HT-29 (cell line): ENCODE measurements at regions not wholly inside any gene's neighbourhood (a gene's known extent, or its start where the extent isn't known, plus 50 kb on each side); places are given as distances from the start of the nearest gene placed in this dataset.

Experiments used
- DNase-seq: peaks from one replicate; pipeline ENCODE4 v3.0.0-alpha.2; 2015; ENCODE audit warnings: low spot score

DNA sequence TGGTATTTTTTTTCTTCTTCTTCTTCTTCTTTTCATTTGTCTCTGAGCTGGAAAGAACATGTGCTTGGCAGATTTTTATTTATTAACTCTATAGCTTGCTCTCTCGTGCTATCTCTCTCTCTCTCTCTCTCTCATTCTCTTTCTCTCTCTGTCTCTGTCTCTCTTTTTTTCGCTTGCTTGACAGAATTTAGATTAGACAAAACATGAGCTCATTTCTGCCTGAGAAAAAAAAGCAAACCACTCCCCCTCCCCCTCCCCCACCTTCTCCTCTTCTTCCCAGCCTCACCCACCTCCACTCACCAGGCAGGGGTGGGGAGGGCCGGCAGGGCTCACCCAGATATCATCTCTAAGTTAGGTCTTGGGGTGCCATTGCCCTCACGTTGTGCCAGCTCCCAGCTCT is 81.5 kb downstream of the PJA1 start:
- DNase-seq, result no peak

DNA sequence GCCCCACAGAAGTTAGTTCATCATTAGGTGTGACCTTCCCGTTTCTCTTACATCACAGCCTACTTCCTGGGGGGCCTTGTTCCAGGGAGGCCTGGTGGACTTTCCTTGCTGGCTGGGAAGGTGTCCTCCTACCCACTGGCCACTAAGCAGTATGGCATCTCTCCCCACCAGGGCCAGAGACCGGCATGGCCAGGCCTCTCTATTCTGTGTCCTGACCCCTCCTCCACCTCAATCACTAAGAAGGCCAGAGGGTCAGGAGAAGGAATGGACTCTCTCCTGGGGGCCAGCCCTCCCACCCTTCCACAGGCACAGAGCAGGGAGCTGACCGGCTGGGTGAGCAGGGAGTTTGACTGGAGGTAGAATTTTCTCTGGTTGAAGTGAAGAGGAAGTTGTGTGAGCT is 81.9 kb downstream of the PJA1 start:
- no peak for DNase-seq

DNA sequence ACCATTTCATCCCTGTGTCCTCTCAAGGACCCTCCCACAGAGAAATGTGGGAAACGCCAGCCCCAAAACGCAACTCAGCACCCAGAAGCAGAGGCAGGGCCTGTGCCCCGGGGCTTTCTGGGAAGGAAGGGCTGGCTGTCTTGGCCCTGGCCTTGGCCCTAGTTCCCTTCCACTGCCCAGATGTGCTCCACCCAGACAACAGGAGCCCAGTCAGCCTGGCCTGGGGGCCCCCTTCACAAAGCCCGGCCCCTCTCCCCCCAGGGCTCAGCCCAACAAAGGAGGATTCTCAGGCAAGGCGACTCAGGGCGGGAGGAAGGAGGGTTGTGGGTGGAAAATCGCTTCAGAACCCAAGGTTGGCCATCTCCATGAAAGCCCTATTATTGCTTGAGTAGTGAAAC is 82.5 kb downstream of the PJA1 start:
- no peak for DNase-seq

DNA sequence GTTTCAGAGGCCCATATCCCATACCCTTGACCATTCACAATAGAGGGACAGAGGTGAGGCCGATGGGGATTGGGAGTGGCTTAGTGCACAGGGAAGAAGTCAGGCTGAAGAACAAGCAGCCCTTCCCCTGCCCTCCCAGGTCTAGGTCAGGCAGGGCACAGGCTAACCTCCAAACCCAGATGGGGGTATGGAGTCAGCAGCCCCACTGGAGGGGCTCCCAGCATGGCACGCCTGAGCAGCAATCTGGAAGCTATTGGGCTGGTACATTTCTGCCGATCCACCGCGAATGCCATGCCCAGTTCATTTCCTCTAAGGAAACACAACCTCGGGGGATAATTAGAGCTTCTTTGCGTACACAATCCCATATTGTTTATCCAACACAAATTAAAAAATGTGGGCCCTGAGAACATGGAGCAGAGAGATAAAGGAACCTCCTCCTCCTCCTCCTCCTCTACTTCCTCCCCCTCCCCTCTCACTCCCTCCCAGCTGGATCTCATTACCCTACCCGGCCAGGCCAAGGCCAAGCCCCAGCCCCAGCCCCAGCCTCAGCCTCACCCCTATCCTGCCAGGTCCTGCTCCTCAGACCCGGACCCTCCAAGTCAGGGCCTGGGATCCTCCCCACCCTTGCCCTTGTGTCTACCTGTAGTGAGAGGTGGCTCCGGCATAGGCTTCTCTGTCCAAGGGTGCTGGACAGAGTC is 83.0 kb downstream of the PJA1 start:
- no peak for DNase-seq

GRCh38 chrX:69080855-69081465 is 84.3 kb downstream of the PJA1 start:
- no peak for DNase-seq

DNA sequence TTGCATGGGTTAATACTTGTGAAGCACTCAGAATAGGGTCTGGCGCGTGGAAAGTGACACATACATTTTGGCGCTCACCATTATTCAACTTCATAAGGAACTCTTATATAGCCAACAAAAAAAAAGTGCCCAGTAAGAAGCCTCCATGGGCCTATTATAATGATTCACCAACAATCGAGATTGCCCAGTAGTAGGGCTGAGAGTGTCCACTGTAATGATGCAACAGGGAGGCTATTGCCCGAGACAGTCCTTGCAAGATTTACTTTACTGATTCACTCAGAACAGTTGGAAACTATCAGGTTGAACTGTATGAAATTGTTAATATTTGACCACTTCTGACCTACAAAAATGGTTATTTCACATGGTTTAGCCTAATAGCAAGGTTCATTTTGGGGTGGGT is 86.0 kb downstream of the PJA1 start:
- no peak for DNase-seq

DNA sequence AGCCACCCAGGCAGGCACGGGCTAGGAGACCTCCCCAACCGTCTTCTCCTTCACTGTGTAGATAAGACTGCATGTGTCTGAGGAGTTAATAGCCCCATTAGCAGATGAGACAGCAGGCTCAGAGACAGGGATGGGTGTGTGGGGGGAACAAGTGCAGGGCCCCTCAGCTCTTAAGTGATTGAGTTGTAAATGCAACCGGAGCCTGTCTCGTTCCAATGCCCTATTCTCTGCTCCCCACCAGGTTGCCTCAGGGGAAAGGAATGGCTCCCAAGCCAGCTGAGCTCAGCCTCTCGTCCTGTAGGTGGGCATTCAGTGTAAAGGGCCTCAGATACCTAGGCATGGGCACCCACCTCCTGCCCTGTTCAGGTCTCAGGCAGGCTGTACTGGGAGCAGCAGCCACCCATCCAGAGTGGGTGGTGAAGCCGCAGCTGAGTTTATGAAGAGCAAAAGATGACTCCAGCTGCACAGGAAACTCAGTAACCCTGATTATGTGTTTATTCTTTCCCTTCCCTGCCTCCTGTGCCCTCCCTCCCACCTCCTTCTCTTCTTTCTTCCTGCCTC is 87.3 kb downstream of the PJA1 start:
- no peak for DNase-seq

- DNase-seq, result no peak
These were observed 89.2 kb downstream of the PJA1 start for GRCh38 chrX:69076088-69076487.

GRCh38 chrX:69074726-69075125 is 90.5 kb downstream of the PJA1 start:
- DNase-seq, result no peak

GRCh38 chrX:69073721-69074120 is 91.5 kb downstream of the PJA1 start:
- DNase-seq, result no peak

DNA sequence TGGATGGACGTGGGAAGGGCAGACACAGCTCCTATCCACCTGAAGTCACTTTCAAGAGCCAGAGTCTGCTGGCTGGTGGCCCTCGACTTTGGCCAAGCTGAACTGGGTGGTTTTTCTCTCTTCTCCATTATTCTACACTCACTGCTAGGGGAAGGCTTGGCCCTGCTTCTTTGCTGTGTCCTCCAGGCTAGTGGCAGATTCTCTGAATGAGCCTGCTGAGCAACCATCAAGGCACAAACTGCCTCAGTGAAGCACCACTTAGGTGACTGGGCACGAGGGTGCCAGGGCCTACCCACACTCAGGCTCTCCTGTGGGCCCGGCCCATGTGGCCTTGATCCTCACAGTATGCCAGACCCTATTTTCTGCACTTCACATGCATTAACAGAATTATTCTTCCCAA is 92.0 kb downstream of the PJA1 start:
- DNase-seq, result no peak

DNA sequence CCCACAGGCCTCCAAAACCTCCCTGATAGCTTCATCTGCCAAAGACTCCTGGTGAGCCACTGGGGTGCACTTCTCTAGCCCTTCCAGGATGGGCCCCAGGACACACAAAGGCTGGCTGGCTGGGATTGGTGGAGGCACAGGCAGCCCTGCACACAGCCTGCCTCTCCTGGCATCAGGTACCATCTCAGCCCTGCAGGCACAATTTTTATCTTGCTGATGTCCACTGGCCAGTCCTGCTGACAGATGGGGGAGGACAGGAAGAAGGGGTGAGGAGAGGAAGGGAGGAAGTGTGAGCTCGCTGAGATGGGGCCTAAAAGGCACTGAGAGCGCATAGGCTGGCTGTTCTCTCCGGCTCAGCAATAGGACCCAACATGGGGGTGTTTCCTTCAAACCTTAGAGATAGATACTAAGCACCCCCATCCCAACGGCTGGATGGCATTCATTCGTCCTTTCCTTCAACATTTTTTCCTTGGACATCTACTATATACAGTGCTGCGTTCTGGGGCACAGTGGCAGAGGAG is 92.7 kb downstream of the PJA1 start:
- no peak for DNase-seq

- DNase-seq, result no peak
These were observed 94.2 kb downstream of the PJA1 start for GRCh38 chrX:69070949-69071650.

GRCh38 chrX:69069876-69070275 is 95.4 kb downstream of the PJA1 start:
- DNase-seq, result no peak

GRCh38 chrX:69069086-69069445 is 96.2 kb downstream of the PJA1 start:
- DNase-seq, result no peak

GRCh38 chrX:69068301-69069085 is 96.8 kb downstream of the PJA1 start:
- no peak for DNase-seq

- no peak for DNase-seq
These were observed 97.4 kb downstream of the PJA1 start for GRCh38 chrX:69067841-69068240.

DNA sequence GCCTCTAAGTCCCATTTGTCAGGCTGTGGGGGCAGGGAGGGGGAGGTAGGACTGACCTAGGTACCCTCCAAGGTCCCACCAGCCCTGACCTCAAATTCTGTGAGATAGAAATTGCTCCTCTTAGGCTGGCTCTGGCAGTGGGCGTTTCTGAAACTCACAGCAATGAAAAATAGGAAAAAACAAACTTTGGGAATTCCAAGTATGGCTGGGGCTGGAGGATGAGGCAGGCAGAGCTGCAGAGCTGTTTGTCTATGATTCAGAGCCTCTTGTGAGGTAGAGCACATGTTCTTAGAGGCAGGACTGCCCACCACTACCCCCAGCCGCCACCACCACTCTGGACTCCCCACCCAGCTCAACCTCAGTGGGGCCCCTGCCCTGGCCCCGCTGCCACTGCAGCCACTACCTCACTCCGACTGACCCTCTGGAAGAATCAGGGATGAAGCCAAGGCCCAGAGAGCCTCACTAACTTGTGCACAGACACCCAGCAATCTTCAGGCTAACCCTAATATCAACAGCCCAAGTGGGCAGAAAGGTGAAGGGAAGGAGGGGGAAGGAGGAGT is 98.2 kb downstream of the PJA1 start:
- DNase-seq, result no peak

GRCh38 chrX:69066021-69066757 is 99.1 kb downstream of the PJA1 start:
- DNase-seq, result no peak

DNA sequence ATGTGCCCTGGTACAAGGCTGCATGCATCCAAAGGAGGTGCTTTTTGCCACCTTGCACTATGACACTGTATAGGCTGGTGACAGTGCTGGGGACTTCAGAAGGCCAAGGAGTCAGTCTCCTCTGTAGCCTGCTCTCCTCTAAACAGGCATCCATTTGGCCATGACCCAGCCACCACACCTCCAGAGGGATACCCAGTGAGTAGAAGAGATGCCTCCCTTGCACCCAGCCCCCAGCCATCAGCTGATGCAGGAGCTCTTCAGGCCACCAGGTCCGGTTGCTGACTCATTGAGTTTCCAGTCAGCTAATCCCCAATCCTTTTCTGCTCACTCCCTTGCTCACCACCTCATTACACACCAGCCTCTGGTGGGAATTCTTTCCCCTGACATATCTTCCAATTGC is 99.8 kb downstream of the PJA1 start:
- DNase-seq, result no peak

DNA sequence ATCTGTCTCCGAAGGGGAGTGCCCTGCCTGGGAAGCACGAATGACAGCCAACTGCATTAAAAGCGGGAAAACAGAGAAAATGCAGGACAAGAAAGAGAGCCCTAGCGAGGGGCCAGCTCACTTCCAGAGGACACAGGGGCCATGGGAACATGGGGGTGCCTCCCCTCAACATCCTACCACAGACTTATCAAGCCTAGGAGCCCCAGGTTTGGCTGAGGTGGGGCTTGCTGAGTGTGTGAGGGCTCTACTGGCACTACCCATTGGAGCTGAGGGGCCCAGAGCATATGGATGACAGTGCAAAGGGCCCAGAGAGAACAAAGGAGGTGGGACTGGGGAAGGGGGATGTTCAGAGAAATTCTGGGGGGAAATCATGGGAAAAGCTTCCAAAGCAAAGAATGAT is 101.8 kb downstream of the PJA1 start:
- no peak for DNase-seq
